GM18505 (cell line): ENCODE measurements at regions not wholly inside any gene's neighbourhood (a gene's known extent, or its start where the extent isn't known, plus 50 kb on each side); places are given as distances from the start of the nearest gene placed in this dataset.

Experiments
- ATAC-seq: cut with Tn5 transposase; IDR thresholded peaks from one replicate; pipeline ENCODE4 v1.9.1; 2021; ENCODE audit not compliant: unreplicated experiment
- POLR2A ChIP-seq: IDR thresholded peaks from 4 replicates; pipeline ENCODE4 v1.6.1; 2011; ENCODE audit warnings: borderline replicate concordance; ENCODE audit not compliant: insufficient read depth, insufficient read length; ENCODE audit errors: extremely low read depth

DNA sequence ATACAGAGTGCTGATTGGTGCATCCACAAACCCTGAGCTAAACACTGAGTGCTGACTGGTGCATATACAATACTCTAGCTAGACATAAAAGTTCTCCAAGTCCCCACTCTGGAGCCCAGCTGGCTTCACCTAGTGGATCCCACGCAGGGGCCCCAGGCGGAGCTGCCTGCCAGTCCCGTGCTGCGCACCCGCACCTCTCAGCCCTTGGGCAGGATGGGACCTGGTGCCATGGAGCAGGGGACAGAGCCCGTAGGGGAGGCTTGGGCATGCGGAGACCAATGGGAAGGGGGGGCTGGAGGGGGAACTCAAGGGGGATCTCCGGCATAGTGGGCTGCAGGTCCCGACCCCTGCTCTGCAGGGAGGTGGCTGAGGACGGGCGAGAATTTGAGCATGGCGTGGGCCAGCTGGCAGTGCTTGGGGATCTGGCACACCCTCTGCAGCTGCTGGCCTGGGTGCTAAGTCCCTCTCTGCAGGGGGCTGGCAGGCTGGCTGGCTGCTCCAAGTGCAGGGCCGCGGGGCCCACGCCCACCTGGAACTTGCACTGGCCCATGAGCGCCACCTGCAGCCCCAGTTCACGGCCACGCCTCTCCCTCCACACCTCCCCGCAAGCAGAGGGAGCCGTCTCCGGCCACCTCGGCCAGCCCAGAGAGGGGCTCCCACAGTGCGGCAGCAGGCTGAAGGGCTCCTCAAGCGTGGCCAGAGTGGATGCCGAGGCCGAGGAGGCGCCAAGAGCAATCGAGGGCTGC, 104.9 kb downstream of the NTMT2 start:
- no peak for ATAC-seq

GRCh38 chr1:170252851-170253579, 107.3 kb downstream of the NTMT2 start:
- no peak for ATAC-seq
- no peak for TF ChIP-seq POLR2A

More for the DNA sequence above, 104.9 kb downstream of the NTMT2 start:
- no peak for TF ChIP-seq POLR2A

GRCh38 chr1:170254371-170254770, 108.6 kb downstream of the NTMT2 start:
- ATAC-seq = no peak

DNA sequence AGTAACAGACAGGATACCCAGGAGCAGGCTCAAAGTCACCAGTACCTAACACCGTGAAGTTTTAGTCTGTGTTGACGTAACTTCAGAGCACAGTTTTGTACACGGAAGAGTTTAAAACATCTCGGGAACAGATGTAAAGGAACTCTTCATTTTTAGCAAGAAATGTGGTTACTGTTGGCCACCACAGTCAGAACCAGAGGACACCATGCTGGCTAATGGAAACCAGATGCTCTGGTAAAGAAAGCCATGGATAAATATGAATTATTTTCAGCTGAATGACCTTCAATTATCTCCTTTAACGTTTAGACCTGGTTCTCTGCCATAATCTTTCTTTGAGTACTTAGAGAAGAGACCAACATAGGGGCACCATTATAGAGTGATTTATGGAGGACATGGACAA, 115.9 kb downstream of the NTMT2 start:
- ATAC-seq = no peak
- TF ChIP-seq POLR2A = no peak

More at GRCh38 chr1:170254371-170254770, 108.6 kb downstream of the NTMT2 start:
- no peak for TF ChIP-seq POLR2A

- no peak for TF ChIP-seq POLR2A
These were observed 116.6 kb downstream of the NTMT2 start for GRCh38 chr1:170262276-170262939.

DNA sequence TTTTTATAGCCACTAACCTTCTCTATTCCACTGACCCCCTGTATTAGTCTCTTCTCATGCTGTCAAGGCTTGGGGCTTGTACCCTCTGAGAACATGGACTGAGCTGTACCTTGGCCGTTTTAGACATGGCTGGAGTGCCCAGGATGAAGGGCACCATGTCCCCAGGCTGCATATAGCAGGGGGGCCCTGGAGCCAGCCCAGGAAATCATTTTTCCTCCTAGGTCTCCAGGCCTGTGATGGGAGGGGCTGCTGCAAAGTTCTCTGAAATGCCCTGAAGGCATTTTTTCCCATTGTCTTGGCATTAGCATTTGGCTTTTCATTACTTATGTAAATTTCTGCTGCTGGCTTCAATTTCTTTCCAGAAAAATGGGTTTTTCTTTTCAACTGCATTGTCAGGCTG, 119.5 kb downstream of the NTMT2 start:
- TF ChIP-seq POLR2A = no peak
- ATAC-seq = no peak

More at GRCh38 chr1:170262276-170262939, 116.6 kb downstream of the NTMT2 start:
- no peak for ATAC-seq

GRCh38 chr1:170267317-170267716, 121.6 kb downstream of the NTMT2 start:
- TF ChIP-seq POLR2A = no peak
- ATAC-seq = no peak

DNA sequence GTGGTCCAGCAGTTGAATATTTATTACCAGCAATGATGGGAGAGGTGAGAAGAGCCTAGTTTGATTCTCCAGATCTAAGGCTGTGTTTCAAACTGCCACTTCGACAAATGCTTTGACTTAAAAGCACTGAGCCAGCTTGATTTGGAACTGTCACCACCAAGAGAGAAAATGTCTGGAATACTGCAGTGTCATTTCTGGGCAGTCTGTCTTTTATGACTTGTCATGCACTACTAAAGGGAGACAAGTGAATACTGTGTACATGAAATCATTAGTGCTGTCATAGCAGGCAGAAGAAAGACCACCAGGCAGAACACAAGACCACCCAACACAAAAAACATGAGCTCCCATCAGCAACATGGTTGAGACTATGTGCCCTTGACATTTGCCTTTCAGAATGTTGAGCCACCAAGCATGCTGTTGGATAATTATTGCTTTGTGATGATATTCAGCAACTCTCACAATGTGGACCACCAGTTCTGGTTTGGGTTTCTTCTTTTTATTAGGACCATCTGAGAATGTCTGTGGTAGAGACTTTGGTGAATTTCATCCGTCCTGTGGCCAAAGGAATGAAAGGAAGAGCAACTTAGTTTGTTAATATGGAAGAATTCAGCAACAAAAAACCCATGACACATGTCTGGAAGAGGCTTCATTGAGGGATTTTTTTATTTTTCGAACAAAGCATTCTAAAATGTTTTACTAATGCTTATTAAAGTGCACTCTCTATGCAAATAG, 125.8 kb downstream of the NTMT2 start:
- TF ChIP-seq POLR2A = no peak
- no peak for ATAC-seq

GRCh38 chr1:170273291-170274130, 127.8 kb downstream of the NTMT2 start:
- no peak for TF ChIP-seq POLR2A
- no peak for ATAC-seq

DNA sequence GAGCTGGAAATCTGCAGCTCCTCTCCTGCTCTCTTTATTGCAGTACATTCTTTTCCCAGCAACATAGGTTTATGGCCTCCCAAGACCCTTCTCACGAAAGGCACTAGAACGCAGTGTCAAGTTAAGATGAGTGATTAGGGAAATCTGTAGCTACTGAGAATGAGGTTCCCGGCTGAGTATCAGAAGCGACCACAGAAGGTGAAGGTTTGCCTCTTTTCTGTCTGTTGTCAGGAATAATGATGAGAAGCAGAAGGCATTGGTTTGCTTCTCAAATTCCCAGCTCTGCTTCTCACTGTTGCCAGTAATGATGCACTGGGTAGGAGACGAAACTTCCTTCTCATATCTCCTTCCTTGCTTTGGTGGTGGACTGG, 128.4 kb downstream of the NTMT2 start:
- TF ChIP-seq POLR2A = no peak
- no peak for ATAC-seq

DNA sequence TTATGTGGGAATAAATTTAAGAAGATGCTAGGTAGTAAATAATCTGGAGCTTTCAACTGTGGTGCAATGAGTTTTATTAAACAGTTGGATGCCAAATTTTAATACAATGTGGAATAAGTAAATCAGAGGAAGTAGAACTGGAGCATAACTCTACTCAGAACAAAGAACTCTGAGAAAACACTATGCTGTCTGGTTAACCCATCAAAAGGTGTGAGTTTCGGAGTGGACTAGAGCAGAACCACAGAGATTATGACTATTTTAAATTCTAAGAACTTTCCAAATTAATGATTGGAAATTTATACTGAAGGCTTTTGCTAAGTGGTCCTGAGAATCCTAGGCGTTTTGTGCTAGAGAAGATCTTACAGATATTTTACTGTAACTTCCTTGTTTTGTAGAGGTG, 132.2 kb downstream of the NTMT2 start:
- ATAC-seq = no peak
- TF ChIP-seq POLR2A = no peak

DNA sequence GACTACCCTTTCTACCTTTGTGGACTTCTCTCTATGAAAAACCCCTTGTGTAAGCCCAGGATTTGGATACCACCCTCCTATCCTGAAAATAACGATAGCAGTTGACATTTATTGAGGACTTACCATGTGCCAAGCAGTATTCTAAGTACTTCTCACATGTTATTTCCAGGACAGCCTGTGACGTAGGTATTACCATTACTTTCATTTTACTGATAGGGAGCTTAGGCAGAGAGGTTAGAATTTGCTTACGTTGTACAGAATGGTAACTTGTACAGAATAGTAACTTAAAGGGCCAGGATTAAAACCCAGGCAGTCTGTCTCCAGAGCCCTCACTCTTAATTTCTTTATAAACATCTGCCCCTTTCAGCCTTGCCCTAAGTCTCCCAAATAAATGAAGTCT, 138.3 kb downstream of the NTMT2 start:
- no peak for ATAC-seq
- TF ChIP-seq POLR2A = no peak

DNA sequence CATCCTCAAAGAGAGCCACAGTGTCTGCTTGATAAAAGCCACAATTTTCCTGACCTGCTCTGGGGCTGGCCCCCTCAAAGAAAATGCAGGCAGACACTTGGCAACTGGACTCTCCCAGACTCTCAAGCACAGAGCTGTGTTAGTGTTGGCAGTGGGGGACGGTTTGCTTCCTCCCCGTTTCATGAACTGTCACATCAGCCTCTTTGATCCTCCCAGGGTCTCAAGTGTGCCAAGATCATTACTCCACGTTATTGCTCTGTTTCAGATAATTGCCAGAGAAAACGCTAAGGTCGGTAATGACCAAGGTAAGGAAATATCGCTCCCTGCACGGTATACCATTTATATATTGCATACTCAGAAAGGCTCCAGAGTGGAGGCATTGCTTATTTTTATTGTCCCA, 138.8 kb downstream of the NTMT2 start:
- ATAC-seq = no peak
- TF ChIP-seq POLR2A = no peak

GRCh38 chr1:170284951-170285350, 139.2 kb downstream of the NTMT2 start:
- ATAC-seq = no peak

More at GRCh38 chr1:170284951-170285350, 139.2 kb downstream of the NTMT2 start:
- TF ChIP-seq POLR2A = no peak
